GM23338 (cell line): ENCODE measurements at regions not wholly inside any gene's neighbourhood (a gene's known extent, or its start where the extent isn't known, plus 50 kb on each side); places are given as distances from the start of the nearest gene placed in this dataset.

Source experiments
- ATAC-seq: fragments of 200-7000 bp; cut with Tn5 transposase; 3 replicates; pipeline ENCODE4 v1.9.1; 2020
- DNase-seq: peaks from one replicate; pipeline ENCODE4 v3.0.0-alpha.2; 2015; ENCODE audit warnings: low spot score
- H2AFZ ChIP-seq: fragments of 200-600 bp; sonication (generic); 2 replicates; pipeline ENCODE4 v1.8.0; 2016; ENCODE audit warnings: antibody characterized with exemption, mild to moderate bottlenecking, moderate library complexity
- H3F3A ChIP-seq: fragments of 200-600 bp; sonication (generic); replicated peaks from 2 replicates; pipeline ENCODE4 v1.8.0; 2017; ENCODE audit warnings: antibody characterized with exemption, mixed run types, low read depth
- H3K27ac ChIP-seq: fragments of 200-600 bp; sonication (generic); 2 replicates; pipeline ENCODE4 v1.6.1; 2016; ENCODE audit warnings: low read depth
- H3K27me3 ChIP-seq: fragments of 200-600 bp; sonication (generic); 2 replicates; pipeline ENCODE4 v1.8.0; 2016; ENCODE audit warnings: mild to moderate bottlenecking, mixed run types, moderate library complexity; ENCODE audit not compliant: insufficient read depth
- H3K36me3 ChIP-seq: fragments of 200-600 bp; sonication (generic); 2 replicates; pipeline ENCODE4 v1.8.0; 2016; ENCODE audit warnings: mild to moderate bottlenecking; ENCODE audit not compliant: insufficient read depth
- H3K4me1 ChIP-seq: fragments of 200-600 bp; sonication (generic); 2 replicates; pipeline ENCODE4 v1.8.0; 2016; ENCODE audit warnings: mild to moderate bottlenecking, moderate library complexity; ENCODE audit not compliant: insufficient read depth
- H3K4me2 ChIP-seq: fragments of 200-600 bp; sonication (generic); 2 replicates; pipeline ENCODE4 v1.7.1; 2017; ENCODE audit warnings: mixed run types
- H3K4me3 ChIP-seq: fragments of 200-600 bp; sonication (generic); 2 replicates; pipeline ENCODE4 v1.6.1; 2016; ENCODE audit warnings: mixed run types
- H3K79me2 ChIP-seq: fragments of 200-600 bp; sonication (generic); replicated peaks from 2 replicates; pipeline ENCODE4 v1.8.0; 2017; ENCODE audit warnings: mild to moderate bottlenecking; ENCODE audit not compliant: insufficient read depth
- H3K9me2 ChIP-seq: fragments of 200-600 bp; sonication (generic); 2 replicates; pipeline ENCODE4 v1.8.0; 2017; ENCODE audit not compliant: insufficient read depth
- H4K20me1 ChIP-seq: fragments of 200-600 bp; sonication (generic); replicated peaks from 2 replicates; pipeline ENCODE4 v1.8.0; 2017; ENCODE audit warnings: mild to moderate bottlenecking; ENCODE audit not compliant: insufficient read depth
- H3K27ac Mint-ChIP-seq: 2 replicates; pipeline ENCODE4 v1.8.0; 2020; ENCODE audit warnings: inconsistent platforms, mild to moderate bottlenecking, moderate library complexity, mixed read lengths
- H3K27me3 Mint-ChIP-seq: 3 replicates; pipeline ENCODE4 v1.8.0; 2022; ENCODE audit warnings: low read depth, mild to moderate bottlenecking, moderate library complexity, mixed read lengths, inconsistent platforms; ENCODE audit not compliant: insufficient read depth, poor library complexity
- H3K36me3 Mint-ChIP-seq: 3 replicates; pipeline ENCODE4 v1.8.0; 2021; ENCODE audit warnings: low read depth, mild to moderate bottlenecking, inconsistent platforms, moderate library complexity, mixed read lengths
- H3K4me1 Mint-ChIP-seq: 3 replicates; pipeline ENCODE4 v1.8.0; 2020; ENCODE audit warnings: mild to moderate bottlenecking, inconsistent platforms, mixed read lengths
- H3K4me3 Mint-ChIP-seq: 3 replicates; pipeline ENCODE4 v1.8.0; 2021; ENCODE audit warnings: moderate library complexity, mild to moderate bottlenecking, inconsistent platforms, mixed read lengths
- H3K9me3 Mint-ChIP-seq: 3 replicates; pipeline ENCODE4 v1.8.0; 2020; ENCODE audit warnings: moderate library complexity, mild to moderate bottlenecking, inconsistent platforms, mixed read lengths
- NANOG ChIP-seq: IDR thresholded peaks from 2 replicates; pipeline ENCODE4 v1.6.1; 2016; ENCODE audit warnings: antibody characterized with exemption, borderline replicate concordance
- REST ChIP-seq: IDR thresholded peaks from one replicate; pipeline ENCODE4 v1.6.1; 2018; ENCODE audit warnings: antibody characterized with exemption; ENCODE audit not compliant: unreplicated experiment
- STAT1 ChIP-seq: IDR thresholded peaks from one replicate; pipeline ENCODE4 v1.6.1; 2016; ENCODE audit warnings: antibody characterized with exemption; ENCODE audit not compliant: unreplicated experiment
- ZNF114 ChIP-seq: fragments of 250-450 bp; sonication (Bioruptor Pico); IDR thresholded peaks from 2 replicates; pipeline ENCODE4 v1.5.0; 2020; ENCODE audit warnings: mild to moderate bottlenecking, moderate library complexity
- ZNF331 ChIP-seq: fragments of 250-450 bp; sonication (Bioruptor Pico); IDR thresholded peaks from 2 replicates; pipeline ENCODE4 v1.5.0; 2020; ENCODE audit warnings: low read depth, mild to moderate bottlenecking, moderate library complexity
- ZNF462 ChIP-seq: fragments of 250-450 bp; sonication (Bioruptor Pico); IDR thresholded peaks from 2 replicates; pipeline ENCODE4 v1.5.0; 2020; ENCODE audit warnings: mild to moderate bottlenecking, moderate library complexity

- TF ChIP-seq ZNF462 = no peak
Observed at GRCh38 chr20:17017232-17017631, 209.6 kb upstream of the PCSK2 start (continued).

GRCh38 chr20:17021481-17021880 is 205.4 kb upstream of the PCSK2 start:
- no peak overlapping the region for H2AFZ ChIP-seq
- ATAC-seq (no peak), DNase-seq (no peak)
- TF ChIP-seq STAT1 (no peak), ZNF331 (CRISPR knock-in tag) (no peak), NANOG (no peak), REST (no peak), ZNF114 (CRISPR knock-in tag) (no peak), ZNF462 (no peak)

More at GRCh38 chr20:17021481-17021880, 205.4 kb upstream of the PCSK2 start:
- Mint-ChIP-seq H3K4me1 (peaks cover 41% of the 10 kb centered on the region), H3K4me3 (no peak overlapping the region), H3K27ac (no peak overlapping the region), H3K9me3 (peaks cover 4% of the 10 kb centered on the region), H3K36me3 (peaks cover 3% of the 10 kb centered on the region; the same call in 2 of the 3 replicates), H3K27me3 (peaks cover 2% of the 10 kb centered on the region)
- Histone ChIP-seq H3K4me1 (peaks cover 30% of the 10 kb centered on the region), H3K36me3 (no peaks in the 10 kb centered on the region), H3K27me3 (no peaks in the 10 kb centered on the region), H3K27ac (no peak overlapping the region), H4K20me1 (no peaks in the 10 kb centered on the region), H3K79me2 (no peaks in the 10 kb centered on the region), H3F3A (no peaks in the 10 kb centered on the region), H3K4me2 (no peak overlapping the region), H3K4me3 (no peak overlapping the region), H3K9me2 (peaks cover 6% of the 10 kb centered on the region; the same call in 1 of the 2 replicates)
